Panc1 (cell line): ENCODE measurements at regions not wholly inside any gene's neighbourhood (a gene's known extent, or its start where the extent isn't known, plus 50 kb on each side); places are given as distances from the start of the nearest gene placed in this dataset.

Source experiments
- CTCF ChIP-seq: fragments of 450-650 bp; IDR thresholded peaks from 2 replicates; pipeline ENCODE4 v1.5.1; 2017; ENCODE audit warnings: mild to moderate bottlenecking
- TCF7L2 ChIP-seq: IDR thresholded peaks from 2 replicates; pipeline ENCODE4 v1.6.1; 2011; ENCODE audit warnings: mild to moderate bottlenecking, low read depth, low read length, inconsistent platforms

GRCh38 chr5:8756498-8757084 lies 789.3 kb downstream of the SEMA5A start:
- TF ChIP-seq CTCF (peak; percentile 64), TCF7L2 (no peak)
